ENCODE measurements at regions not wholly inside any gene's neighbourhood (a gene's known extent, or its start where the extent isn't known, plus 50 kb on each side); places are given as distances from the start of the nearest gene placed in this dataset.

- no peak for DNase-seq
Measured at GRCh38 chr12:47558625-47559345, 147.0 kb downstream of the RPAP3 start.

- DNase-seq, result no peak
Measured at GRCh38 chr12:47557386-47557785, 148.4 kb downstream of the RPAP3 start.

- DNase-seq, result no peak
Measured at GRCh38 chr12:47556261-47557030, 149.4 kb downstream of the RPAP3 start.

- no peak for DNase-seq
Measured at GRCh38 chr12:47554046-47554653, 151.7 kb downstream of the RPAP3 start.

GRCh38 chr12:47553266-47553665 lies 152.6 kb downstream of the RPAP3 start:
- no peak for DNase-seq

GRCh38 chr12:47551426-47551851 lies 154.4 kb downstream of the RPAP3 start:
- DNase-seq, result no peak

GRCh38 chr12:47549258-47549657 lies 156.6 kb downstream of the RPAP3 start:
- no peak for DNase-seq

GRCh38 chr12:47548401-47548800 lies 157.4 kb downstream of the RPAP3 start:
- no peak for DNase-seq

- peak; percentile 48 for DNase-seq
Measured at GRCh38 chr12:47547077-47547476, 158.8 kb downstream of the RPAP3 start.

- no peak for DNase-seq
Measured at GRCh38 chr12:47545938-47546609, 159.8 kb downstream of the RPAP3 start.

GRCh38 chr12:47534695-47535094 lies 171.1 kb downstream of the RPAP3 start:
- DNase-seq, result peak; percentile 3

- no peak for DNase-seq
Measured at GRCh38 chr12:47530050-47530449, 175.8 kb downstream of the RPAP3 start.

- no peak for DNase-seq
Measured at GRCh38 chr12:47527816-47528215, 178.0 kb downstream of the RPAP3 start.

GRCh38 chr12:47520029-47520428 lies 185.8 kb downstream of the RPAP3 start:
- DNase-seq, result no peak

GRCh38 chr12:47517122-47517521 lies 188.7 kb downstream of the RPAP3 start:
- DNase-seq, result no peak

GRCh38 chr12:47509398-47509851 lies 196.4 kb downstream of the RPAP3 start:
- no peak for DNase-seq

GRCh38 chr12:47507221-47507620 lies 198.6 kb downstream of the RPAP3 start:
- DNase-seq, result no peak

GRCh38 chr12:47504775-47505446 lies 200.9 kb downstream of the RPAP3 start:
- peak; percentile 19 for DNase-seq

GRCh38 chr12:47493801-47494200 lies 212.0 kb downstream of the RPAP3 start:
- no peak for DNase-seq

- DNase-seq, result no peak
Measured at GRCh38 chr12:47491516-47492305, 214.1 kb downstream of the RPAP3 start.

- no peak for DNase-seq
Measured at GRCh38 chr12:47488888-47489287, 216.9 kb downstream of the RPAP3 start.

- DNase-seq, result no peak
Measured at GRCh38 chr12:47481041-47481440, 224.8 kb downstream of the RPAP3 start.
